ENCODE measurements at regions not wholly inside any gene's neighbourhood (a gene's known extent, or its start where the extent isn't known, plus 50 kb on each side); places are given as distances from the start of the nearest gene placed in this dataset.
"Not testable (repeated sequence)": the region's sequence is repeated elsewhere in the genome, so short reads cannot be mapped to it uniquely, and the experiment has no call there.

DNA sequence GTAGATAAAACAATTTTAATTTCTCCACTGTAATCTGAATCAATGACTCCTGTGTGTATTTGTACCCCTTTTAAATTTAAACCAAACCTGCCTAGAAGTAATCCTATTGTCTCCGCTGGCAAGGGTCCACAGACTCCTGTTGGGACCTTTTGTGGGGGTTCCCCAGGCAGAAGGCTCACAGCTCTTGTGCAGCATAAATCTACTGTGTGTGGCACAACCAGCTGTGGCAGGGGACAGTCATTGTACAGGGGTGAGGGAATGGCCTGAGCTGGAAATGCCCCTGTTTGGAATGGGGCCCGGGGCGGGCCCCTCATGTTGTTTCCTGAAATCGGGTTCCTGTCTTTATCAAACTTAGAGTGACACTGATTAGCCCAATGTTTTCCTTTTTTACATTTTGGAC is 318.2 kb upstream of the FAM98A start:
- no peak for DNase-seq (ENCODE audit: low read depth)
- TF ChIP-seq, protein P1, sequence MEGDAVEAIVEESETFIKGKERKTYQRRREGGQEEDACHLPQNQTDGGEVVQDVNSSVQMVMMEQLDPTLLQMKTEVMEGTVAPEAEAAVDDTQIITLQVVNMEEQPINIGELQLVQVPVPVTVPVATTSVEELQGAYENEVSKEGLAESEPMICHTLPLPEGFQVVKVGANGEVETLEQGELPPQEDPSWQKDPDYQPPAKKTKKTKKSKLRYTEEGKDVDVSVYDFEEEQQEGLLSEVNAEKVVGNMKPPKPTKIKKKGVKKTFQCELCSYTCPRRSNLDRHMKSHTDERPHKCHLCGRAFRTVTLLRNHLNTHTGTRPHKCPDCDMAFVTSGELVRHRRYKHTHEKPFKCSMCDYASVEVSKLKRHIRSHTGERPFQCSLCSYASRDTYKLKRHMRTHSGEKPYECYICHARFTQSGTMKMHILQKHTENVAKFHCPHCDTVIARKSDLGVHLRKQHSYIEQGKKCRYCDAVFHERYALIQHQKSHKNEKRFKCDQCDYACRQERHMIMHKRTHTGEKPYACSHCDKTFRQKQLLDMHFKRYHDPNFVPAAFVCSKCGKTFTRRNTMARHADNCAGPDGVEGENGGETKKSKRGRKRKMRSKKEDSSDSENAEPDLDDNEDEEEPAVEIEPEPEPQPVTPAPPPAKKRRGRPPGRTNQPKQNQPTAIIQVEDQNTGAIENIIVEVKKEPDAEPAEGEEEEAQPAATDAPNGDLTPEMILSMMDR (conservative IDR thresholded peaks at IDR 0.05; ENCODE audit: low read length) = no peak
- H3K4me3 ChIP-seq (ENCODE audit: low read length) = no peak overlapping the region

- H3K4me3 ChIP-seq (ENCODE audit: low read length) = no peak overlapping the region
- TF ChIP-seq, protein P1 (conservative IDR thresholded peaks at IDR 0.05; ENCODE audit: low read length) = no peak
- DNase-seq (ENCODE audit: low read depth) = no peak
Observed at GRCh38 chr2:33913071-33913616, 314.0 kb upstream of the FAM98A start.

DNA sequence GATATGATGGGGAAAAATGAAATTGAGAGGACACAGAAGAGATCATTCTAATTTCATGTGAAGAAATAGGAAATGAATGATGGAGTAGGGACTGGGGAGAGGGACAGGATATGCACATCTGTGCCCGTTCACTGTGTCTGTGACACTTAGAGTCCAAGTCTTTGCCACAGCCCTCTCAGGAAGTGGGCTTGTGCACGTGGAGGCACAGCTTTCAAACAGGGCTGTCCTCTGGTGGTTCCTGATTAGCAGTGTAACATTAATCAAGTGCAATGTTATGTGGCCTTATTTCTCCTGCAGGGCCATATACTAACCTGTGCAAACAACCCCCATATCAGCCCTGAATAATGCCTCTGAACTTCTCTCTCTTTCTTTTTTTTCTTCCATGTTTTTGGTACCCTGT is 312.2 kb upstream of the FAM98A start:
- H3K4me3 ChIP-seq (ENCODE audit: low read length) = no peak overlapping the region
- TF ChIP-seq, protein P1 (conservative IDR thresholded peaks at IDR 0.05; ENCODE audit: low read length) = no peak

DNA sequence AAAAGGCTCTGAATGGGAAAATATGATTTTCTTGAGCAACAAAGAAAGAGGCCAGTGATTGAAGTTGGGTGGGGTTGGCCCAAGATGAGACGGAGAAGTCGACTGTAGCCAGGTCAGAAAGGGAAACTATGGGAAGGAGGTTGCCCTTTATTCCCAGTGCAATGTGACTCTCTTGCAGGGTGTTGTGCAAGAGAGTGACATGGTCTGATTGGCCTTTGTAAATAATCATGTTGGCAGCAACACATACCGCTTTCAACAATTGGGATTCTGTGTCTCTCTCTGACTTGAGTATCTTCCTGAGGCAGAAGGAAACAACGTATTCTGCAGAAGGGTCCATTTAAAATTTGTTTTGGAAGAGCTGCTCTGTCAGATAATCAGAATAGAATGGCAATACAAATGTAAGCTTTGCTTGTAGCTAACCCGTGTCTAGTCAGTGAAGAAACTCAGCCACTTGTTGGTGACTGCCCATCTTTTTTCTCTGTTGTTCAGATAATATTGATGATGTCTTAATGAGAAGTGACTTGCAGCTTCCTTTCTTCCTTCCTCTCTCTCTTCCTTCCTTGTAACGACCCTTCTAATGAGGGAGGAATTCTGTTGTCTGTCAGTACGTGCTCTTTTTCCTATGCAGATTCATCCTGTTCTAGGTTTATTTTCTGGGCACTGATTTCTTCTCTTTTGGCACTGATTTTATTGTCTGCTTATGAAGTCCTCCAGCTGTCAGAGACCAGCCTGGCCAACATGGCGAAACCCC is 311.0 kb upstream of the FAM98A start:
- TF ChIP-seq, protein P1 (conservative IDR thresholded peaks at IDR 0.05; ENCODE audit: low read length) = no peak
- DNase-seq (ENCODE audit: low read depth) = no peak
- H3K4me3 ChIP-seq (ENCODE audit: low read length) = no peak overlapping the region

More for the DNA sequence above, 312.2 kb upstream of the FAM98A start:
- no peak for DNase-seq (ENCODE audit: low read depth)

DNA sequence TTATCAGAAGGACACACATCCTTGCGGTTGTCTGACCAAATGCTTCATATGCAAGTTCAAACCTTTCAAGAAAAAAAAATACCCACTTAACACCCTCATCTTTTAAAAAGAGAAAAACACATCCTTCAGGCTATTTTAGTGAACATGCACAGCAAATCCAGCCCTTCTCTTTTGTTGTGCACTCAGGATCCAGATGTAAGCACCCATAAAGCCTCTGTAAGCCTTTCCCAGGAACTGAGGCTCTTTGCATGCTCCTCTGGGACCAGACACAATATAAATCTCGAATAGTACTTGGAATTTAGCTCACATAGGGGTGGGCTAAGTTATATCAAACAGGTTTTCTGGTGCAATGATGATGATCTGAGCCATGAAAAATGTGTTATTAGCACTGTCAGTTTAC is 308.8 kb upstream of the FAM98A start:
- no peak overlapping the region for H3K4me3 ChIP-seq (ENCODE audit: low read length)
- no peak for DNase-seq (ENCODE audit: low read depth)
- TF ChIP-seq, protein P1 (conservative IDR thresholded peaks at IDR 0.05; ENCODE audit: low read length) = no peak

GRCh38 chr2:33906129-33906528 is 307.0 kb upstream of the FAM98A start:
- not testable (repeated sequence) for H3K4me3 ChIP-seq (ENCODE audit: low read length); DNase-seq (ENCODE audit: low read depth)

DNA sequence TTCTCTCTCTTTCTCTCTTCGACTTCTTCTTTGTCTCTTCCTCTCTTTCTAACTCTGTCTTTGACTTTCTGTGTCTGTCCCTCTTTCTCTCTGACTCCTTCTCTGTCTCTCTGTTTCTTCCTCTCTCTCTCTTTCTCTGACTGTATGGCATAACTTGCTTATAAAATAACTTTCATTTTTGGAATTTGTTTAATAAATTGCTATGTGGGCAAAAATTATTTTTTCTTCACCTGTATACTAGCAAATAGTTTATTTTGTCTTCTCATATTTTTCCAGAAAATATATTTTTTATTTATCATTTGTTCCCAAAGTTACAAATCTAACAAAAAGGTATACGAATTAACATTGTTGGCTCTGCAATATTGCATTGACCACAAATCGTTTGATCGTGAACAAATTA is 305.7 kb upstream of the FAM98A start:
- DNase-seq (ENCODE audit: low read depth) = no peak
- TF ChIP-seq, protein P1 (conservative IDR thresholded peaks at IDR 0.05; ENCODE audit: low read length) = no peak
- no peak overlapping the region for H3K4me3 ChIP-seq (ENCODE audit: low read length)

Measured in AG10803 (cell line).